ENCODE measurements at regions not wholly inside any gene's neighbourhood (a gene's known extent, or its start where the extent isn't known, plus 50 kb on each side); places are given as distances from the start of the nearest gene placed in this dataset.

DNA sequence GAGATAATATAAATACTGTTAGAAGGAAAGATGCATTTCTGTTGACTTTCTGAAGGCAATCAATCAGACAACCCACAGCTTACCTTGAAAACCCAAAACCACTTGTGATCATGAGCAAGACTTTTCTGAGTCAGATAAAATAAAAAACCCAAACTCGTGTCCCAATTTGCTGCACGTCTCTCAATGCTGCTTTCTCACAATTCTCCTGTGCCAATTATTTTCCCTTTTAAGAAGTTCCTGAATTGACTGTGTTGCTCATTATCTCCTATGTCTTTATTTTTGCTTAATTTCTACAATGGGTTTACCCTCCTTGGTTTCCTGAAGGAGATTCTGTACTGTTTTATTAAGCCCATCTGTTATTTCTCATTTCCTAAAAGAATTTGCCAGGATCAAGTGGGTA lies 1891.9 kb upstream of the PCDH10 start:
- H3F3A ChIP-seq (ENCODE audit: insufficient read depth, low read length, poor library complexity, severe bottlenecking), result no peaks in the 10 kb centered on the region
- no peaks in the 10 kb centered on the region for H3K36me3 ChIP-seq (ENCODE audit: insufficient read depth, low read length)
- no peak overlapping the region for H3K4me3 ChIP-seq (ENCODE audit: low read length)
- H4K20me1 ChIP-seq (ENCODE audit: insufficient read depth), result no peaks in the 10 kb centered on the region
- TF ChIP-seq TAF1 (IDR thresholded peaks at IDR 0.05; ENCODE audit: low read depth), result no peak
- no peak for TF ChIP-seq MXI1 (conservative IDR thresholded peaks at IDR 0.05; ENCODE audit: poor library complexity, severe bottlenecking)
- TF ChIP-seq EP300 (conservative IDR thresholded peaks at IDR 0.05; ENCODE audit: poor library complexity, severe bottlenecking), result no peak
- no peak for TF ChIP-seq POLR2AphosphoS5 (IDR thresholded peaks at IDR 0.05)
- no peak for TF ChIP-seq EZH2 (IDR thresholded peaks at IDR 0.05; ENCODE audit: borderline replicate concordance, insufficient read depth, low read length, poor library complexity, severe bottlenecking)
- TF ChIP-seq, protein P1, sequence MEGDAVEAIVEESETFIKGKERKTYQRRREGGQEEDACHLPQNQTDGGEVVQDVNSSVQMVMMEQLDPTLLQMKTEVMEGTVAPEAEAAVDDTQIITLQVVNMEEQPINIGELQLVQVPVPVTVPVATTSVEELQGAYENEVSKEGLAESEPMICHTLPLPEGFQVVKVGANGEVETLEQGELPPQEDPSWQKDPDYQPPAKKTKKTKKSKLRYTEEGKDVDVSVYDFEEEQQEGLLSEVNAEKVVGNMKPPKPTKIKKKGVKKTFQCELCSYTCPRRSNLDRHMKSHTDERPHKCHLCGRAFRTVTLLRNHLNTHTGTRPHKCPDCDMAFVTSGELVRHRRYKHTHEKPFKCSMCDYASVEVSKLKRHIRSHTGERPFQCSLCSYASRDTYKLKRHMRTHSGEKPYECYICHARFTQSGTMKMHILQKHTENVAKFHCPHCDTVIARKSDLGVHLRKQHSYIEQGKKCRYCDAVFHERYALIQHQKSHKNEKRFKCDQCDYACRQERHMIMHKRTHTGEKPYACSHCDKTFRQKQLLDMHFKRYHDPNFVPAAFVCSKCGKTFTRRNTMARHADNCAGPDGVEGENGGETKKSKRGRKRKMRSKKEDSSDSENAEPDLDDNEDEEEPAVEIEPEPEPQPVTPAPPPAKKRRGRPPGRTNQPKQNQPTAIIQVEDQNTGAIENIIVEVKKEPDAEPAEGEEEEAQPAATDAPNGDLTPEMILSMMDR (IDR thresholded peaks at IDR 0.05; ENCODE audit: poor library complexity, severe bottlenecking), result no peak
- TF ChIP-seq, protein P2, sequence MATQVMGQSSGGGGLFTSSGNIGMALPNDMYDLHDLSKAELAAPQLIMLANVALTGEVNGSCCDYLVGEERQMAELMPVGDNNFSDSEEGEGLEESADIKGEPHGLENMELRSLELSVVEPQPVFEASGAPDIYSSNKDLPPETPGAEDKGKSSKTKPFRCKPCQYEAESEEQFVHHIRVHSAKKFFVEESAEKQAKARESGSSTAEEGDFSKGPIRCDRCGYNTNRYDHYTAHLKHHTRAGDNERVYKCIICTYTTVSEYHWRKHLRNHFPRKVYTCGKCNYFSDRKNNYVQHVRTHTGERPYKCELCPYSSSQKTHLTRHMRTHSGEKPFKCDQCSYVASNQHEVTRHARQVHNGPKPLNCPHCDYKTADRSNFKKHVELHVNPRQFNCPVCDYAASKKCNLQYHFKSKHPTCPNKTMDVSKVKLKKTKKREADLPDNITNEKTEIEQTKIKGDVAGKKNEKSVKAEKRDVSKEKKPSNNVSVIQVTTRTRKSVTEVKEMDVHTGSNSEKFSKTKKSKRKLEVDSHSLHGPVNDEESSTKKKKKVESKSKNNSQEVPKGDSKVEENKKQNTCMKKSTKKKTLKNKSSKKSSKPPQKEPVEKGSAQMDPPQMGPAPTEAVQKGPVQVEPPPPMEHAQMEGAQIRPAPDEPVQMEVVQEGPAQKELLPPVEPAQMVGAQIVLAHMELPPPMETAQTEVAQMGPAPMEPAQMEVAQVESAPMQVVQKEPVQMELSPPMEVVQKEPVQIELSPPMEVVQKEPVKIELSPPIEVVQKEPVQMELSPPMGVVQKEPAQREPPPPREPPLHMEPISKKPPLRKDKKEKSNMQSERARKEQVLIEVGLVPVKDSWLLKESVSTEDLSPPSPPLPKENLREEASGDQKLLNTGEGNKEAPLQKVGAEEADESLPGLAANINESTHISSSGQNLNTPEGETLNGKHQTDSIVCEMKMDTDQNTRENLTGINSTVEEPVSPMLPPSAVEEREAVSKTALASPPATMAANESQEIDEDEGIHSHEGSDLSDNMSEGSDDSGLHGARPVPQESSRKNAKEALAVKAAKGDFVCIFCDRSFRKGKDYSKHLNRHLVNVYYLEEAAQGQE (IDR thresholded peaks at IDR 0.05; ENCODE audit: borderline replicate concordance), result no peak
- no peak for TF ChIP-seq RAD21 (conservative IDR thresholded peaks at IDR 0.05)
- no peak for TF ChIP-seq SMC3 (conservative IDR thresholded peaks at IDR 0.05; ENCODE audit: poor library complexity)
- no peaks in the 10 kb centered on the region for H3K9me3 ChIP-seq (ENCODE audit: low read length)
- no peaks in the 10 kb centered on the region for H3K9me2 ChIP-seq (ENCODE audit: insufficient read depth, low read length)
- no peak overlapping the region for H2AFZ ChIP-seq (ENCODE audit: low read depth, low read length)
- no peaks in the 10 kb centered on the region for H3K79me2 ChIP-seq (replicated peaks; ENCODE audit: insufficient read depth, low read length)
- no peak overlapping the region for H3K4me2 ChIP-seq (ENCODE audit: low read length)
- no peaks in the 10 kb centered on the region for H3K27me3 ChIP-seq (ENCODE audit: insufficient read depth, low read depth, low read length)
- no peak overlapping the region for H3K27ac ChIP-seq (ENCODE audit: low read length)
- no peak overlapping the region for H3K9ac ChIP-seq (ENCODE audit: low read length)

DNA sequence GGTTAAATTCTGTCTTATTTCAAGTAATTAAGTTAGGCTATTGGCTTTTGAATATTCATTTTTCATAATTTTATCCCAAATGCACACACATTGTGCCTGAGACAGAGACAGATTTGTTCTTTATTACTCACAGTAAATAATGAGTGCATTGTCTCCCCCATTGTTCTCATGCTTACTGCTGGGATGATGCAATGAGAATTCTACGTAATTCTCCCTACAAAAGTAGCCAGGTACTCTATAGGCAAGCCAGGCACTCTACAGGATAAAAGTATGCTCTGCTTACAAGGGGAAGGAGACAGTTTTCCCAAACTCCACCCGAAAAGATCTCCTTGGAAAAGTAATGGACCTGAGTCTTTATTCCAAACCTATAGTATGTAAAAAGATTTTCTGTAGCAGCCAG lies 1890.7 kb upstream of the PCDH10 start:
- Histone ChIP-seq H4K20me1 (ENCODE audit: insufficient read depth) (no peaks in the 10 kb centered on the region), H3K36me3 (ENCODE audit: insufficient read depth, low read length) (no peaks in the 10 kb centered on the region), H3K27ac (ENCODE audit: low read length) (no peak overlapping the region), H2AFZ (ENCODE audit: low read depth, low read length) (no peak overlapping the region), H3F3A (ENCODE audit: insufficient read depth, low read length, poor library complexity, severe bottlenecking) (no peaks in the 10 kb centered on the region), H3K9me3 (ENCODE audit: low read length) (no peaks in the 10 kb centered on the region), H3K9ac (ENCODE audit: low read length) (no peak overlapping the region), H3K4me3 (ENCODE audit: low read length) (no peak overlapping the region), H3K4me2 (ENCODE audit: low read length) (no peak overlapping the region), H3K9me2 (ENCODE audit: insufficient read depth, low read length) (no peaks in the 10 kb centered on the region), H3K79me2 (replicated peaks; ENCODE audit: insufficient read depth, low read length) (no peaks in the 10 kb centered on the region), H3K27me3 (ENCODE audit: insufficient read depth, low read depth, low read length) (no peaks in the 10 kb centered on the region)
- TF ChIP-seq POLR2AphosphoS5 (IDR thresholded peaks at IDR 0.05), result no peak
- TF ChIP-seq EP300 (conservative IDR thresholded peaks at IDR 0.05; ENCODE audit: poor library complexity, severe bottlenecking), result no peak
- TF ChIP-seq EZH2 (IDR thresholded peaks at IDR 0.05; ENCODE audit: borderline replicate concordance, insufficient read depth, low read length, poor library complexity, severe bottlenecking), result no peak
- no peak for TF ChIP-seq RAD21 (conservative IDR thresholded peaks at IDR 0.05)

DNA sequence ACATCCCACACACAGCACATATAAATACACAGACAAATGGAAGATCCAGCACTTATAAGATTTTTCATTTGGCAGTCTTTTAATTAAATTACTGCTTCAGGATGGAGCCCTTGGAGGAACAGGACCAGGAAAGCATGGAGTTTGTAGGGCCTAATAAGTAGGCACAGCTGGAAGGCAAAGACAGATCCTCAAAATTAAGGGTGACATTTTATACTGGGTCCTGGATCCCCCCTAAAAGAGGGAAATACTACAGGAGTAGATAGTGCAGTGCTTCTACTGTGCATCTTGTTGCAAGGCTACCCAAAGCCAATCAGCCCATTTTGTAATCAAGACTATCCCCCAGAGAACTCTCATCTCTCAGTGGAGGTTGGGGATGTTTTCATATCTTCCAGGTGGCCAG lies 1860.7 kb upstream of the PCDH10 start:
- Histone ChIP-seq H3K9me2 (ENCODE audit: insufficient read depth, low read length) (no peaks in the 10 kb centered on the region), H4K20me1 (ENCODE audit: insufficient read depth) (no peaks in the 10 kb centered on the region), H3K9ac (ENCODE audit: low read length) (no peak overlapping the region), H3K4me3 (ENCODE audit: low read length) (no peak overlapping the region), H3K9me3 (ENCODE audit: low read length) (peaks cover 7% of the 10 kb centered on the region), H3K27ac (ENCODE audit: low read length) (no peak overlapping the region), H2AFZ (ENCODE audit: low read depth, low read length) (no peak overlapping the region), H3K79me2 (replicated peaks; ENCODE audit: insufficient read depth, low read length) (no peaks in the 10 kb centered on the region), H3K36me3 (ENCODE audit: insufficient read depth, low read length) (no peaks in the 10 kb centered on the region), H3K4me2 (ENCODE audit: low read length) (no peak overlapping the region), H3K27me3 (ENCODE audit: insufficient read depth, low read depth, low read length) (no peaks in the 10 kb centered on the region), H3F3A (ENCODE audit: insufficient read depth, low read length, poor library complexity, severe bottlenecking) (no peaks in the 10 kb centered on the region)
- no peak for TF ChIP-seq EZH2 (IDR thresholded peaks at IDR 0.05; ENCODE audit: borderline replicate concordance, insufficient read depth, low read length, poor library complexity, severe bottlenecking)
- TF ChIP-seq, protein P1 (IDR thresholded peaks at IDR 0.05; ENCODE audit: poor library complexity, severe bottlenecking), result no peak
- TF ChIP-seq RAD21 (conservative IDR thresholded peaks at IDR 0.05), result no peak
- no peak for TF ChIP-seq POLR2AphosphoS5 (IDR thresholded peaks at IDR 0.05)
- TF ChIP-seq SMC3 (conservative IDR thresholded peaks at IDR 0.05; ENCODE audit: poor library complexity), result no peak
- TF ChIP-seq, protein P2 (IDR thresholded peaks at IDR 0.05; ENCODE audit: borderline replicate concordance), result no peak
- TF ChIP-seq EP300 (conservative IDR thresholded peaks at IDR 0.05; ENCODE audit: poor library complexity, severe bottlenecking), result no peak
- TF ChIP-seq TAF1 (IDR thresholded peaks at IDR 0.05; ENCODE audit: low read depth), result no peak
- no peak for TF ChIP-seq MXI1 (conservative IDR thresholded peaks at IDR 0.05; ENCODE audit: poor library complexity, severe bottlenecking)

All from neural cell (in vitro differentiated cells).